ENCODE measurements at regions not wholly inside any gene's neighbourhood (a gene's known extent, or its start where the extent isn't known, plus 50 kb on each side); places are given as distances from the start of the nearest gene placed in this dataset.

DNA sequence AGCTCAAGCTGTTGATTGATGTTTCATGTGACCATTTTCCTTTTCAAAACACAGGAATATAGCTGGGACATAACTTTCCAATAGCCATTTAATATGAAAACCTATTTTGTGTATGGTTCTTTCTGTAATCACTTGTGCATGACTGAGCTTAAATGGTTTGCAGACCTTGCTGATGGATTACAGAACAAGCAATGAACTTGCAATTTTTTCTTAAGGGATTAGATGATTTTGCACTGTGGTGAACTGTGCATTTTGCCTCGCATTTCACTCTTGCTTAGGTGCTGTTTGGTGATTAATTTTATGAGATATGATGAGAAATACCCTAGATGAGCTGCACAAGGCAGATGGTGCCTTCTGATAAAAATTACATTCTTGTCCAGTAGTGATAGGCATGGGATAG is 419.0 kb upstream of the FBXO33 start:
- DNase-seq = no peak
- Mint-ChIP-seq H3K36me3 (ENCODE audit: low read depth) (no peaks in the 10 kb centered on the region), H3K27ac (no peak overlapping the region), H3K4me3 (no peak overlapping the region), H3K9me3 (no peaks in the 10 kb centered on the region), H3K27me3 (ENCODE audit: low read depth, poor library complexity) (no peaks in the 10 kb centered on the region), H3K4me1 (no peaks in the 10 kb centered on the region)
- TF ChIP-seq, protein P1, sequence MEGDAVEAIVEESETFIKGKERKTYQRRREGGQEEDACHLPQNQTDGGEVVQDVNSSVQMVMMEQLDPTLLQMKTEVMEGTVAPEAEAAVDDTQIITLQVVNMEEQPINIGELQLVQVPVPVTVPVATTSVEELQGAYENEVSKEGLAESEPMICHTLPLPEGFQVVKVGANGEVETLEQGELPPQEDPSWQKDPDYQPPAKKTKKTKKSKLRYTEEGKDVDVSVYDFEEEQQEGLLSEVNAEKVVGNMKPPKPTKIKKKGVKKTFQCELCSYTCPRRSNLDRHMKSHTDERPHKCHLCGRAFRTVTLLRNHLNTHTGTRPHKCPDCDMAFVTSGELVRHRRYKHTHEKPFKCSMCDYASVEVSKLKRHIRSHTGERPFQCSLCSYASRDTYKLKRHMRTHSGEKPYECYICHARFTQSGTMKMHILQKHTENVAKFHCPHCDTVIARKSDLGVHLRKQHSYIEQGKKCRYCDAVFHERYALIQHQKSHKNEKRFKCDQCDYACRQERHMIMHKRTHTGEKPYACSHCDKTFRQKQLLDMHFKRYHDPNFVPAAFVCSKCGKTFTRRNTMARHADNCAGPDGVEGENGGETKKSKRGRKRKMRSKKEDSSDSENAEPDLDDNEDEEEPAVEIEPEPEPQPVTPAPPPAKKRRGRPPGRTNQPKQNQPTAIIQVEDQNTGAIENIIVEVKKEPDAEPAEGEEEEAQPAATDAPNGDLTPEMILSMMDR (IDR thresholded peaks at IDR 0.05) = no peak

DNA sequence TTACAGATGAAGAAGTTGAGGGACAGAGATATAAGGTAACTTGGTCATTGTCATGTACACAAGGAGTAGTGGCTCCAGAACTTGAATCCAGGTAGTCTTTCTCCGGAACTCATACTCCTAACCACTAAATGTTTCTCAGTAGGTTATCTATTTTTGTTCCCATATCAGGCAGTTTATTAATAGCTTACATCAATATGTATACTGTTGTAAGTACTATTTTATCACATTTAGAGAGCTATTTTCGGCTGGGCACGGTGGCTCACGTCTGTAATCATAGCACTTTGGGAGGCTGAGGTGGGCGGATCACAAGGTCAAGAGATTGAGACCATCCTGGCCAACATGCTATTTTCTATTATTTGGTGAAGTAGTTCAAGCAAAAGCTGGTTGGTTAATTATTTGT is 415.6 kb upstream of the FBXO33 start:
- Mint-ChIP-seq H3K9me3 (no peaks in the 10 kb centered on the region), H3K36me3 (ENCODE audit: low read depth) (no peaks in the 10 kb centered on the region), H3K27ac (no peak overlapping the region), H3K27me3 (ENCODE audit: low read depth, poor library complexity) (no peaks in the 10 kb centered on the region), H3K4me1 (peaks cover 6% of the 10 kb centered on the region), H3K4me3 (no peak overlapping the region)
- TF ChIP-seq, protein P1 (IDR thresholded peaks at IDR 0.05) = no peak
- no peak for DNase-seq

DNA sequence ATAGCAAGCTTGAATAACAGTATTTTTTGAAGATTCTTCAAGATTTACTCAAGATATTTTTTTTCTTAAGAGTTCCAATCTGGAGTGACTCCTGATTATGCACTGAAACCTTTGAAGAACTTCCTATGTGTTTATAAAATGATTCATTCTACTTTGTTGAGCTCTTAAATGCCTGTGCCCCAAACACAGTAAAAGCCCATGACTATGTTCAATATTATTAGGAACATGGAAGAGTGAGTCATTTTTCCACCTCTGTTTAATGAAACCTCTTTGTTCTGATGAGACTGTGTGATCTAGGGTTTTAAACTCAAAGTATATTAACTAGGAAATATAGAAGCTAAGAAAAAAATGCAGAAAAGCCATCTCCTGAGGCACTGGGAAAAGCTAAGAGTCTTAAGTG is 415.0 kb upstream of the FBXO33 start:
- no peaks in the 10 kb centered on the region for H3K27me3 Mint-ChIP-seq (ENCODE audit: low read depth, poor library complexity)
- H3K4me3 Mint-ChIP-seq = no peak overlapping the region
- peaks cover 6% of the 10 kb centered on the region for H3K4me1 Mint-ChIP-seq
- no peak for DNase-seq
- TF ChIP-seq, protein P1 (IDR thresholded peaks at IDR 0.05) = no peak
- no peaks in the 10 kb centered on the region for H3K36me3 Mint-ChIP-seq (ENCODE audit: low read depth)
- no peak overlapping the region for H3K27ac Mint-ChIP-seq
- no peaks in the 10 kb centered on the region for H3K9me3 Mint-ChIP-seq

DNA sequence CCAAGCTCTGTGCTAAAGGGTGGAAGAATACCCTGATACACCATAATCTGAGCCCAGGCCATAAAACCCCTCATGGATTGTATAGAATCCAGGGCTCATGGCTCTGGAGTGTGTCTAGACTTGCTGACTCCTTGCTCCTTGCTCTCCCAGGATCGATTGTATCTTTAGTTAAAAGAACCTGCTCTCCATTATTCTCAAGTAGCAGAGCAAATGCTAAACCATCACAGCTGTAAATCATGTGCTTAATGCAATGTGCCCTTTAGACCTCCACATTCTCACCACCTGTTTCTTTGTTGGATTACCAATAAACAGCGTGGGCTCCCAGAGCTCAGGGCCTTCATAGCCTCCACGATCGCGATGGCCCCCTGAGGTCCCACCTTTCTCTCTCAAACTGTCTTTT is 411.6 kb upstream of the FBXO33 start:
- Mint-ChIP-seq H3K36me3 (ENCODE audit: low read depth) (no peaks in the 10 kb centered on the region), H3K4me1 (peaks cover 6% of the 10 kb centered on the region), H3K4me3 (no peak overlapping the region), H3K27me3 (ENCODE audit: low read depth, poor library complexity) (no peaks in the 10 kb centered on the region), H3K27ac (peak overlapping the region; percentile 70), H3K9me3 (no peaks in the 10 kb centered on the region)
- TF ChIP-seq, protein P1 (IDR thresholded peaks at IDR 0.05) = no peak
- DNase-seq = no peak

DNA sequence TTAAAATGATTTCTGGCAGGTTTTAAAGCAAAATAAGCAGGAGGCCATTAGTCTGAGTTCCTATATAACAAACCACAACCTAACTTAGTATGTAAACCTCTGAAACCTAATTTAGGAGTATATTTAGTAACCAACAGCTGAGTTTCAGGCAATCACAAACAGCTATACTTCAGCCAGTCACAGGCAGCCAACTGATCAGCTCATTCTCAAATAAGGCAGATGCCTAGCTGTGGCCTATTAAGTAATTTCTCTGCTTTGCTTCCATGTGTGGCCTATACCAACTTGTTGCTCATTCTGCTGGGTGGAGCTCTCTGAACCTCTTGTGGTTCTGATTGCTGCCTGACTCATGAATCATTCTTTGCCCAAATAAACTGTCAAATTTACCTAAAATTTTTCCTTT is 408.9 kb upstream of the FBXO33 start:
- Mint-ChIP-seq H3K9me3 (no peaks in the 10 kb centered on the region), H3K4me1 (peaks cover 6% of the 10 kb centered on the region), H3K27me3 (ENCODE audit: low read depth, poor library complexity) (no peaks in the 10 kb centered on the region), H3K36me3 (ENCODE audit: low read depth) (no peaks in the 10 kb centered on the region), H3K27ac (no peak overlapping the region), H3K4me3 (no peak overlapping the region)
- no peak for DNase-seq
- TF ChIP-seq, protein P1 (IDR thresholded peaks at IDR 0.05) = no peak

DNA sequence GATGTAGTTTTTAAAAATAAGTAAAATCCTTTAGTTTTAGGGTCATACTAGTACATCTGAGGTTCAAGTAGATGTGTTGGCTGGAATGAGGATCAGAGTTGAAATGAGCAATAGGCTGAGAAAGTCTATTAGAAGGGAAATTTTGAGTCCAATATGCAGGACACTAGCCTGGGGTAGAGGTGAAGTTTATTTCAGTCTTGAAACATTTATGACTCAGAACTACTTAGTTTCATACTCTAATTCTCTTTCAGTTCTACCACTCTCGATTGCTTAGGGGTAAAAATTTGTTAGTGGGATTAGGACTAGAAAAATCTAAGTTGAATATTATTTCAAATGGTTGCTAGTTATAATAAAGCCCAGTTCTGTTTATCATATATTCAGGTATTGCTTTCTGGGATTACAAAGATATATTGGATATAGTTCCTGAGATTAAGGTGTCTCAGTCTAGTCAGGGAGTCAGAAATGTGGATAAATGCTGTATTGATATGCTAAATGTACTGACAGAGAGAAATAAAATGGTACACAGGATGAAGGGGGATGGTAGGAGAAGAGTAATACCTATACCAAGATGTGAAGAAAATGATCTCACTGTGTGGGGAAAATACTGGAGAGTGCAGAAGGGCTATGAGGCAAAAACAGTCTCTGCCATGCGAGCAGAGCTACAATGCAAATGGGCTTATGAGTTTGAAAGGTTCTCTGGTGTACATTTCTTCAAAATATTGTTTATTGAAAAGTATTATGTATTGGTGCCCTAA is 395.8 kb upstream of the FBXO33 start:
- H3K27ac Mint-ChIP-seq = no peak overlapping the region

More for the DNA sequence above, 395.8 kb upstream of the FBXO33 start:
- TF ChIP-seq, protein P1 (IDR thresholded peaks at IDR 0.05) = no peak
- H3K4me1 Mint-ChIP-seq = no peaks in the 10 kb centered on the region
- H3K36me3 Mint-ChIP-seq (ENCODE audit: low read depth) = no peaks in the 10 kb centered on the region
- H3K27me3 Mint-ChIP-seq (ENCODE audit: low read depth, poor library complexity) = no peaks in the 10 kb centered on the region
- H3K4me3 Mint-ChIP-seq = no peak overlapping the region
- no peak for DNase-seq
- no peaks in the 10 kb centered on the region for H3K9me3 Mint-ChIP-seq
